ENCODE measurements at regions not wholly inside any gene's neighbourhood (a gene's known extent, or its start where the extent isn't known, plus 50 kb on each side); places are given as distances from the start of the nearest gene placed in this dataset.

DNA sequence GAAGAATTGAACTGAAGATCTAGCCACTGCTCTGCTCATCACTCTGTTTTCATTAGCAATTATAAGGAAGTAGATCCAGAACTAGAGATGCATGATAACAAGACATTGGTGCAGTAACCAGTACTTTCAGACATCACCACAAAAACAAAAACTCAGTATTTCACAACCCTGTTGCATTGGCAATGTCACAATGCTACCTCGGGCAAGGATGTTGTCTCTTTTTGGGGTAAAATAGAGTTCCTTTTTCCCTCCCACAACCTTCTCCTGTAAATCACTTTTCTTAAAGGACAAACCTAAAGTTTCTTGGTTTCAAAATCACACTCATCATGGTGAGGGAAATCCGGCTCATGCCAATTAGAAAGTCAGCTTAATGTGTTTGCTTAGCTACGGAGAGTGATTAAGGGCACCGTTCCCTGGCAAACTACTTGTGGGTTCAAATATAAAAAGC is 420.1 kb upstream of the MEF2C start:
- no peaks in the 10 kb centered on the region for H3K27me3 Mint-ChIP-seq
- no peak overlapping the region for H3K4me3 Mint-ChIP-seq (ENCODE audit: low read depth)
- H3K36me3 Mint-ChIP-seq (ENCODE audit: insufficient read depth), result no peaks in the 10 kb centered on the region
- no peak overlapping the region for H3K27ac Mint-ChIP-seq
- peaks cover 6% of the 10 kb centered on the region for H3K4me1 Mint-ChIP-seq (ENCODE audit: low read depth)
- TF ChIP-seq, protein P1, sequence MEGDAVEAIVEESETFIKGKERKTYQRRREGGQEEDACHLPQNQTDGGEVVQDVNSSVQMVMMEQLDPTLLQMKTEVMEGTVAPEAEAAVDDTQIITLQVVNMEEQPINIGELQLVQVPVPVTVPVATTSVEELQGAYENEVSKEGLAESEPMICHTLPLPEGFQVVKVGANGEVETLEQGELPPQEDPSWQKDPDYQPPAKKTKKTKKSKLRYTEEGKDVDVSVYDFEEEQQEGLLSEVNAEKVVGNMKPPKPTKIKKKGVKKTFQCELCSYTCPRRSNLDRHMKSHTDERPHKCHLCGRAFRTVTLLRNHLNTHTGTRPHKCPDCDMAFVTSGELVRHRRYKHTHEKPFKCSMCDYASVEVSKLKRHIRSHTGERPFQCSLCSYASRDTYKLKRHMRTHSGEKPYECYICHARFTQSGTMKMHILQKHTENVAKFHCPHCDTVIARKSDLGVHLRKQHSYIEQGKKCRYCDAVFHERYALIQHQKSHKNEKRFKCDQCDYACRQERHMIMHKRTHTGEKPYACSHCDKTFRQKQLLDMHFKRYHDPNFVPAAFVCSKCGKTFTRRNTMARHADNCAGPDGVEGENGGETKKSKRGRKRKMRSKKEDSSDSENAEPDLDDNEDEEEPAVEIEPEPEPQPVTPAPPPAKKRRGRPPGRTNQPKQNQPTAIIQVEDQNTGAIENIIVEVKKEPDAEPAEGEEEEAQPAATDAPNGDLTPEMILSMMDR (IDR thresholded peaks at IDR 0.05; ENCODE audit: unreplicated experiment), result no peak
- no peaks in the 10 kb centered on the region for H3K9me3 Mint-ChIP-seq (ENCODE audit: low read depth)
- no peak for DNase-seq (ENCODE audit: low spot score, unreplicated experiment)

DNA sequence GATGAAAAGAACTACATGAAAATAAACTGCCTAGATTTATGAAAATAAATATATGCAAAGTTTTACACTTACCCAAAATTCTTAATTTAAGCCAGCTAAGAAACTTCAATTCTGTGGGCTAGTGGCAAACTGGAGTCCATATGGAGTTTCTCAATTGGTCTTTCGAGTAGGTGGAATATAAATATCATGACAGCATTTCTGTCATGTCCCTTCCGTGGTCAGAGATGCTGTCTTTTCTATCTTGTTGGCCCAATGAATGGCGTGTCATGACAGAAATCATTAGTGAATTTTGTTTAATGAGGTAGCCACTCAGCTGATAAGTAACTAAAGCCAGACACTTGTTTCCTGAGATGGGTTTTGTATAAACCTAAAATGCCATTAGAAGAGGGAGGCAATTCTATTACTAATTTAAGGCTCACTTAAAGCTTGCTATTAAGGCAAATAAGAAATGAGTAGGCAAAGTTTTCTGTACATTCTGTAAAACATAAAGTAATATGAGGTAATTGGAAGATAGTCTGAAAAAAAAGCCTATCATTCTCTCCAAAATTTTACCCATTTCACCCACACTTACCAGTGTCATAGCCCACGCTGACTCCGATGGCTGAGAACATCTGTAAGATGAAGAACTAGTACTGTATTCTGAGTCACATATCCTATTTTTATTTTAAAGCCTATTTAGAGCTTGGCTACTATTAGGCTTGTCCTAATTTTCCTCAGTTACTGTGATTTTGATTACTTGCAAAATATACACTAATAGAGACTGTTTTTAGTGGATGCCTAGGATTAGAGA is 419.3 kb upstream of the MEF2C start:
- Mint-ChIP-seq H3K27me3 (no peaks in the 10 kb centered on the region), H3K9me3 (ENCODE audit: low read depth) (no peaks in the 10 kb centered on the region), H3K27ac (no peak overlapping the region), H3K4me1 (ENCODE audit: low read depth) (peaks cover 6% of the 10 kb centered on the region), H3K36me3 (ENCODE audit: insufficient read depth) (no peaks in the 10 kb centered on the region), H3K4me3 (ENCODE audit: low read depth) (no peak overlapping the region)
- no peak for DNase-seq (ENCODE audit: low spot score, unreplicated experiment)
- TF ChIP-seq, protein P1 (IDR thresholded peaks at IDR 0.05; ENCODE audit: unreplicated experiment), result no peak

DNA sequence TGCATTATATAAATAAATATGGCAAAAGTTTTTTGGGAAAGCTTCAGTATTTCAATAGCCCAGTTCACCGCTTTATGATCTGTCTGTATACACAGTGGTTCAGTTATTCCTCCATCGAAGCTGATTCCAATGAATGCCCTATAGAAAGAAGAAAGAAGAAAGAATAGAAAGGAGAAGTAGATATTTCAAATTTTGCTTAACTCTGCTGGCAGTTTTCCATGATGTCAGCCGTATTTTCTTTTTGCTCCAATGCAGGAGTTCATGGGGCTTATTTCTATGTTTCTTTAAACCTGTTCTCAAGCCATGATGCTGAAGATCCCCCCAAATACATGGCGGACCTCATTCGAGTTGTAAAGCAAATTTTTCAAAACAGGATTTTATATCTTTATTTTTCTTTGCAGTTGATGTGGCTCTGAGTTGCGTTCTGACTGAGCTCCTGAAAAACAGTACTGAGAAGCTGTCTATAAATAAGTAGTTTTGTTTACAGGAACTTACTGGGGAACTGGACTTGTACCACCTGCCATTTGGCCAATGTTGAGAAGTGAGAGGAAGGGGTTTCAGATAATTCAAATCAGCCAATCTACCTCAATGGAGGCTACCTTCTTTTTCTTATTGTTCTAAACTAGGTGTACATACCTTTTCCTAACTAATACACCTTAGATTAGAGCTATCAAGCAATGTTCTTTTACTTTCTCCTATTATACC is 418.5 kb upstream of the MEF2C start:
- H3K27ac Mint-ChIP-seq, result no peak overlapping the region
- no peaks in the 10 kb centered on the region for H3K27me3 Mint-ChIP-seq
- TF ChIP-seq, protein P1 (IDR thresholded peaks at IDR 0.05; ENCODE audit: unreplicated experiment), result no peak

DNA sequence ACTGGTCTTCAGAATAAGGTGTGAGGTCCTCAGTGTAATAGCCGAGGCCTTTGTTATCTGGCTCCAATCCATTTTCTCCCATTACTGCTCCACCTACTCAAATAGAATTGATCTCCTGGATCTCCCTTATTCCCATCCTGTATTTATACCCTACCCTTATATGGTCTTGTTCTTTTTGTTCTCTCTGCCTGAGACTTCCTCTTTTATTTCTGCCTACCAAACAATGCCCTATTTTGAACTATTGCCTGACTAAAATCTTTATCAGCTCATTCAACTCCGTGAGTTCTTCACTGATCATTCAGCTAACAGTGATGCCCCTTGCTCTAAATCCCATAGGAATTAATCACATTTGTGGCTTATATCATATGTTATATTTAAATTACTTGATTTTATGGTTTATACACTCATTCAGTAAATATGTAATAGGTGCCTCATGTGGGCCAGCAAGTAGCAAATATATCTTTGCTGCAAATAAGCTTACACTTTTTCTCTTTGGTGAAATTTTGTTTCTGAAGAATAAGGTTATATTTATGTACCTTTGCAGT is 417.5 kb upstream of the MEF2C start:
- TF ChIP-seq, protein P1 (IDR thresholded peaks at IDR 0.05; ENCODE audit: unreplicated experiment), result no peak
- DNase-seq (ENCODE audit: low spot score, unreplicated experiment), result no peak
- Mint-ChIP-seq H3K27ac (no peak overlapping the region), H3K9me3 (ENCODE audit: low read depth) (no peaks in the 10 kb centered on the region), H3K4me3 (ENCODE audit: low read depth) (no peak overlapping the region), H3K4me1 (ENCODE audit: low read depth) (peaks cover 6% of the 10 kb centered on the region), H3K36me3 (ENCODE audit: insufficient read depth) (no peaks in the 10 kb centered on the region), H3K27me3 (no peaks in the 10 kb centered on the region)

More for the DNA sequence above, 418.5 kb upstream of the MEF2C start:
- Mint-ChIP-seq H3K4me3 (ENCODE audit: low read depth) (no peak overlapping the region), H3K36me3 (ENCODE audit: insufficient read depth) (no peaks in the 10 kb centered on the region), H3K4me1 (ENCODE audit: low read depth) (peaks cover 6% of the 10 kb centered on the region), H3K9me3 (ENCODE audit: low read depth) (no peaks in the 10 kb centered on the region)
- no peak for DNase-seq (ENCODE audit: low spot score, unreplicated experiment)

DNA sequence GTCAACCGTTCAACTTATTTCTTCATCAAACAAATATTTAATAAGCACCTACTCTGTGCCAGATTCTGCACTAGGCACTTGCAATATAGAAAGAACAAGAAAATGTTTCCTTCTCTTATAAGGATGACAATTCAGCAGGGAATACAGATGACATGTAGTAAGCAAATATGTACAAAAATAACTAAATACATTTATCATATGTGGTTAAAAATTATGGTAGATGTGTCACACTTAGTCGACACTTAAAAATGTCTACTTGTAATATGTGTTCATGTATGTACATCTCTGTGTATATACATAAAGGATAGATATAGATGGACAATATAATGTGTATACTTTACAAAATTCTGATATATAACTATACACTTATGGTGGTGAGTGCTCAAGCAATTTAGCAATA is 417.0 kb upstream of the MEF2C start:
- DNase-seq (ENCODE audit: low spot score, unreplicated experiment), result no peak
- H3K36me3 Mint-ChIP-seq (ENCODE audit: insufficient read depth), result no peaks in the 10 kb centered on the region
- no peak overlapping the region for H3K4me3 Mint-ChIP-seq (ENCODE audit: low read depth)
- H3K4me1 Mint-ChIP-seq (ENCODE audit: low read depth), result peaks cover 6% of the 10 kb centered on the region
- no peaks in the 10 kb centered on the region for H3K27me3 Mint-ChIP-seq
- H3K27ac Mint-ChIP-seq, result no peak overlapping the region
- no peaks in the 10 kb centered on the region for H3K9me3 Mint-ChIP-seq (ENCODE audit: low read depth)
- TF ChIP-seq, protein P1 (IDR thresholded peaks at IDR 0.05; ENCODE audit: unreplicated experiment), result no peak
